OCI-LY1 (cell line): ENCODE measurements at regions not wholly inside any gene's neighbourhood (a gene's known extent, or its start where the extent isn't known, plus 50 kb on each side); places are given as distances from the start of the nearest gene placed in this dataset.

ENCODE experiments used
- H2AFZ ChIP-seq: fragments of 200-600 bp; sonication (generic), shearing (Covaris generic); 2 replicates; pipeline ENCODE4 v1.6.0; 2014; ENCODE audit warnings: antibody characterized with exemption, mild to moderate bottlenecking, low read length
- H3F3A ChIP-seq: fragments of 200-600 bp; sonication (generic), shearing (Covaris generic); 2 replicates; pipeline ENCODE4 v1.6.0; 2014; ENCODE audit warnings: mild to moderate bottlenecking, antibody characterized with exemption, low read length, moderate library complexity; ENCODE audit not compliant: insufficient read depth
- H3K27ac ChIP-seq: fragments of 200-600 bp; sonication (generic); 2 replicates; pipeline ENCODE4 v1.5.1; 2014; ENCODE audit warnings: low read length, mixed run types, mild to moderate bottlenecking, low read depth; ENCODE audit not compliant: poor library complexity, severe bottlenecking
- H3K27me3 ChIP-seq: fragments of 200-600 bp; sonication (generic); 2 replicates; pipeline ENCODE4 v1.6.0; 2014; ENCODE audit warnings: antibody characterized with exemption, mild to moderate bottlenecking, low read length, moderate library complexity; ENCODE audit not compliant: insufficient read depth
- H3K36me3 ChIP-seq: fragments of 200-600 bp; sonication (generic); 2 replicates; pipeline ENCODE4 v1.6.1; 2014; ENCODE audit warnings: mild to moderate bottlenecking, antibody characterized with exemption, low read length, moderate library complexity, mixed read lengths; ENCODE audit not compliant: insufficient read depth
- H3K4me1 ChIP-seq: fragments of 200-600 bp; sonication (generic); 2 replicates; pipeline ENCODE4 v1.5.1; 2014; ENCODE audit warnings: mild to moderate bottlenecking, low read length, moderate library complexity; ENCODE audit not compliant: insufficient read depth, severe bottlenecking
- H3K4me2 ChIP-seq: fragments of 200-600 bp; sonication (generic), shearing (Covaris generic); 2 replicates; pipeline ENCODE4 v1.6.1; 2014; ENCODE audit warnings: low read length
- H3K4me3 ChIP-seq: fragments of 200-600 bp; sonication (generic); 2 replicates; pipeline ENCODE4 v1.5.1; 2014; ENCODE audit warnings: low read length, low read depth, mild to moderate bottlenecking, mixed read lengths; ENCODE audit not compliant: poor library complexity, severe bottlenecking
- H3K79me2 ChIP-seq: fragments of 200-600 bp; shearing (Covaris generic); 2 replicates; pipeline ENCODE4 v1.6.1; 2016; ENCODE audit warnings: mixed run types, low read length, mixed read lengths; ENCODE audit not compliant: insufficient read depth
- H3K9ac ChIP-seq: fragments of 200-600 bp; sonication (generic), shearing (Covaris generic); 2 replicates; pipeline ENCODE4 v1.6.1; 2014; ENCODE audit warnings: mild to moderate bottlenecking, low read length, mixed read lengths
- H3K9me2 ChIP-seq: fragments of 200-600 bp; sonication (generic), shearing (Covaris generic); 2 replicates; pipeline ENCODE4 v1.6.1; 2014; ENCODE audit warnings: low read depth, mild to moderate bottlenecking, low read length, mixed read lengths
- H3K9me3 ChIP-seq: fragments of 200-600 bp; shearing (Covaris generic); 2 replicates; pipeline ENCODE4 v1.6.1; 2014; ENCODE audit warnings: low read length, mixed read lengths
- H4K20me1 ChIP-seq: fragments of 200-600 bp; sonication (generic), shearing (Covaris generic); 2 replicates; pipeline ENCODE4 v1.6.0; 2016; ENCODE audit warnings: mild to moderate bottlenecking, low read length; ENCODE audit not compliant: insufficient read depth
- EZH2 ChIP-seq: fragments of 200-600 bp; sonication (generic), shearing (Covaris generic); IDR thresholded peaks from 2 replicates; pipeline ENCODE4 v1.8.0; 2017; ENCODE audit warnings: borderline replicate concordance, mixed run types, mild to moderate bottlenecking, antibody characterized with exemption, low read length, moderate library complexity, mixed read lengths
- TF ChIP-seq, protein P1 (sequence below): fragments of 200-600 bp; sonication (generic), shearing (Covaris generic); IDR thresholded peaks from 2 replicates; pipeline ENCODE4 v1.5.1; 2017; ENCODE audit warnings: mild to moderate bottlenecking, antibody characterized with exemption, low read length, moderate library complexity, mixed read lengths

DNA sequence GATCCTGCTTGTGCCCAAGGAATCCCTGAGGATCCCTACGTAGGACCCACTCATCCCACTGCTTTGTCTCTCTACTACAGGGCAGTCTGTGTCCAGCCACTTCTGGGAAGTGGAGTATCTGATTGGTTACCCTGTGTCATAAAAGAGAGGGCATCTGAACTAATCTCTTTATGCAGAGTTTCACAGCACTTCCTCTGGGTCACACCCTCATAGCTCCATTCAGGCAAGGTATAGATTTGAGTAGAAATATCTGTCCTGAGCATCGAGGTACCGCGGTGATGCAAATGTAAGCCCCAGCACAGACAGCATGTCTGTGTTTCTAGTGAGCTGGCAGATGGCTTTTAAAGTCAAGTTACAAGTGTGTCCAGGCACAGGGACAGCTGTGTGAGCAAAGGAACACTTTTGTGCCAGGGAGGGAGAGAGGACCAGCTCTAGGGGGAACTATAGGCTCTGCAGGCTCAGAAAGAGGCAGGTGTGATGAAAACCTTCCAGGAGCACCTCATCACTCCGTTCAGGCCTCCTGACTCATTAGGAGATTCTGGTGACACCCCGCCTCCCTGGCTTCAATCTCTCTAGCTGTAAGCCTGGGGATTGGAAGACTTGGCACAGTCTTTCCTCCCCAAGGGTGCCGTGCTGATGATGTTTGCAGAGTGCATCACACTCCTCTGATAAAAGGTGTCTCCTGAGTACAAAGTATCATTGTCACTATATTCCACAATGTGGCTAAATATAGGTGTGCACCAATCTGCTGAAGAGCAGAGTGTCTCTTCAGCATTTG is 84.3 kb upstream of the UBL3 start:
- Histone ChIP-seq H3K9ac (no peak overlapping the region), H3K27ac (no peak overlapping the region), H3K9me3 (no peaks in the 10 kb centered on the region), H2AFZ (no peak overlapping the region), H3K79me2 (no peaks in the 10 kb centered on the region), H4K20me1 (no peaks in the 10 kb centered on the region), H3K4me1 (no peaks in the 10 kb centered on the region), H3K4me2 (no peak overlapping the region), H3K36me3 (no peaks in the 10 kb centered on the region), H3F3A (no peaks in the 10 kb centered on the region), H3K27me3 (no peaks in the 10 kb centered on the region), H3K4me3 (no peak overlapping the region), H3K9me2 (no peaks in the 10 kb centered on the region)
- TF ChIP-seq EZH2: no peak
- TF ChIP-seq, protein P1, sequence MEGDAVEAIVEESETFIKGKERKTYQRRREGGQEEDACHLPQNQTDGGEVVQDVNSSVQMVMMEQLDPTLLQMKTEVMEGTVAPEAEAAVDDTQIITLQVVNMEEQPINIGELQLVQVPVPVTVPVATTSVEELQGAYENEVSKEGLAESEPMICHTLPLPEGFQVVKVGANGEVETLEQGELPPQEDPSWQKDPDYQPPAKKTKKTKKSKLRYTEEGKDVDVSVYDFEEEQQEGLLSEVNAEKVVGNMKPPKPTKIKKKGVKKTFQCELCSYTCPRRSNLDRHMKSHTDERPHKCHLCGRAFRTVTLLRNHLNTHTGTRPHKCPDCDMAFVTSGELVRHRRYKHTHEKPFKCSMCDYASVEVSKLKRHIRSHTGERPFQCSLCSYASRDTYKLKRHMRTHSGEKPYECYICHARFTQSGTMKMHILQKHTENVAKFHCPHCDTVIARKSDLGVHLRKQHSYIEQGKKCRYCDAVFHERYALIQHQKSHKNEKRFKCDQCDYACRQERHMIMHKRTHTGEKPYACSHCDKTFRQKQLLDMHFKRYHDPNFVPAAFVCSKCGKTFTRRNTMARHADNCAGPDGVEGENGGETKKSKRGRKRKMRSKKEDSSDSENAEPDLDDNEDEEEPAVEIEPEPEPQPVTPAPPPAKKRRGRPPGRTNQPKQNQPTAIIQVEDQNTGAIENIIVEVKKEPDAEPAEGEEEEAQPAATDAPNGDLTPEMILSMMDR: no peak

DNA sequence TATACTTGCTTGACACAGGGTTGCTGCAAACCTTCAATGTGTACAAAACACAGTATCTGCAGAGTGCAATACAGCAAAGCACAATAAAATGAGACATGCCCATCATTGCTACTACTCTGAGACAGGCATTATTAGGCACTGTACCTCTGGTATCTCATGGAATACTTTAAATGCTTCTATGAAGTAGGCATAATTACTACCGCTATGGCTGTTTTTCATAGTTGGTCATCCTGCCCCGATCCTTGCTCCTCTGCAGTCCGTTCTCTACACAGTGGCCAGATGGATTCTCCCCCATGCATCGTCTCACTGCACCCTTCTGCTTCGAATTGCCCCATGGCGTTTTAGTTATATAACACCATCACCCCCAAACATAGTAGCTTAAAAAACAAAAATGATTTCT is 83.0 kb upstream of the UBL3 start:
- no peak overlapping the region for H3K27ac ChIP-seq
- H3K9me2 ChIP-seq: no peaks in the 10 kb centered on the region
- H3K4me1 ChIP-seq: no peaks in the 10 kb centered on the region
- no peak overlapping the region for H3K4me3 ChIP-seq
- H4K20me1 ChIP-seq: no peaks in the 10 kb centered on the region
- H3K79me2 ChIP-seq: no peaks in the 10 kb centered on the region
- TF ChIP-seq, protein P1: no peak
- TF ChIP-seq EZH2: no peak
- no peaks in the 10 kb centered on the region for H3F3A ChIP-seq
- H3K9me3 ChIP-seq: no peaks in the 10 kb centered on the region
- no peak overlapping the region for H2AFZ ChIP-seq
- H3K9ac ChIP-seq: no peak overlapping the region
- no peak overlapping the region for H3K4me2 ChIP-seq
- no peaks in the 10 kb centered on the region for H3K27me3 ChIP-seq
- no peaks in the 10 kb centered on the region for H3K36me3 ChIP-seq

DNA sequence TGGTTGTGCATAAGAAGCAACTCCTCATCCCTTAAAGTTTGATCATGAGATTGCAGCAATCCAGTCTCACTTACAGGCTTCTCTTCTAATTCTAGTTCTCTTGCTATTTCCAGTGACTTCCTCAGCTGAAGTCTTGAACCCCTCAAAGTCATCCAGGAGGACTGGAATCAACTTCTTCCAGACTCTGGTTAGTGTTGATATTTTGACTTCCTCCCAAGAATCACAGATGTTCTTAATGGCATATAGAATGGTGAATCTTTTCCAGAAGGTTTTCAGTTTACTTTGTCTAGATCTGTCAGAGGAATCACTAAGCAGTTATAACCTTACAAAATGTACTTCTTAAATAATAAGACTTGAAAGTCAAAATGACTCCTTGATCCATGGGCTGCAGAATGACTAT is 81.3 kb upstream of the UBL3 start:
- Histone ChIP-seq H3K9me3 (no peaks in the 10 kb centered on the region), H3K79me2 (no peaks in the 10 kb centered on the region), H3K4me1 (no peaks in the 10 kb centered on the region), H3K9me2 (no peaks in the 10 kb centered on the region), H3K4me2 (no peak overlapping the region), H3K27ac (no peak overlapping the region), H2AFZ (no peak overlapping the region), H3K9ac (no peak overlapping the region), H3K4me3 (no peak overlapping the region), H4K20me1 (no peaks in the 10 kb centered on the region), H3K27me3 (no peaks in the 10 kb centered on the region), H3F3A (no peaks in the 10 kb centered on the region), H3K36me3 (no peaks in the 10 kb centered on the region)
- no peak for TF ChIP-seq EZH2
- TF ChIP-seq, protein P1: no peak
